GM18873 (cell line): ENCODE measurements at regions not wholly inside any gene's neighbourhood (a gene's known extent, or its start where the extent isn't known, plus 50 kb on each side); places are given as distances from the start of the nearest gene placed in this dataset.
"Not testable (repeated sequence)": the region's sequence is repeated elsewhere in the genome, so short reads cannot be mapped to it uniquely, and the experiment has no call there.

Experiments used
- ATAC-seq: cut with Tn5 transposase; IDR thresholded peaks from one replicate; pipeline ENCODE4 v1.9.1; 2021; ENCODE audit warnings: mild to moderate bottlenecking, moderate library complexity, moderate number of reproducible peaks; ENCODE audit not compliant: unreplicated experiment, low FRiP score

DNA sequence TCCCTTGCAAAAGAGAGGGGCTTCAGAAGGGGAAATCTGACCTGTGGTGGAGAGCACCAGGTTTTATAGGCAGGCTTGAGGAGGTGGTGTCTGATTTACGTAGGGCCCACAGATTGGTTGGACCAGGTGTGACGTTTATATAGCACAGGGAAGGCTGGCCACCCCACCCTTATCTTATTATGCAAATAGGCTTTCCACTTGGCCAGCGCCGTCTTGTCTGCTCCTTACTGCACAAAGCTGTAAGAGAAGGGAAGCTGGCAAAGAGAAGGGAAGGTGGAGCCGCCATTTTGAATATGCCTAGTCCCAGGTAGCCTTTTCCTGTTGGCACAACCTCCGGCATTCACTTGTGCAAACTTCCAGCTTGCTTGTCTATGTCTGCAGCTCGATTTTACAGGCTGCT lies 221.4 kb downstream of the GATA3 start:
- no peak for ATAC-seq

DNA sequence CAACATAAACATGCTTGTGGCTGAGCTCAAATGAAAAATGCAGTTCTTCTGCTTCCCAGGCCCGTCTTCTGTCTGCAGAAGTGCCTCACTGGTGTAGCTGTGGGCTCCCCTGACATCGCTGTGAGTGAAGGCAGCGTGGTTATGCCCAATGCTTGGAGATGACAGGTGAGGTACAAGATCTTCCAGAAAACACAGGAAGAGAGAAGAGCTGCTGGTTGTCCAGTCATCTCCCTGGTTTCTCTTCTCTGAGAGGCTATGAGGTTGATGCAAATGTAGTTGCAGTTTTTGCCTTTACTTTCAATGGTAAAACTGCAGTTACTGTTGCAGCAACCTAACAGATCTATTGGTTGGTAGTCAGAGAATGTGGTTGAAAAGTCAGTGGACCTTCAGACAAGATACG lies 223.6 kb downstream of the GATA3 start:
- no peak for ATAC-seq

DNA sequence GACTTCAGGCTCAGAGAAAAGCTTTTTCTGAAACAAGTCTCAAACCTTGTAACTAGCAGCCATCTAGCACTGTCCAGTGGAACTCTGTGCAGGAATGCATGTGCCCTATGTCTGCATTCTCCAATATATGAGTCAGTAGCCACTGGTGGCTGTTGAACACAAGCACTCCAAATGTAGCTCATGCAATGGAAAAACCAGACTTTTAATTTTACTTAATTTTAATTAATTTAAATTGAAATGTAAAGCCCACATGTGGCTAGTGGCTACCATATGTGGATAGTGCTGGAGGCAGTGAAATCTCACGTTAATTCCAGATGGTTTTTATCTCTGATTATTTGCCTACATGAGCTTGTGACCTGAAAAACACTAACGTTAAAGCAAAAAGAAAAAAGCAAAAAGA lies 225.1 kb downstream of the GATA3 start:
- no peak for ATAC-seq

- ATAC-seq: no peak
Observed at GRCh38 chr10:8280946-8281345, 226.5 kb downstream of the GATA3 start.

DNA sequence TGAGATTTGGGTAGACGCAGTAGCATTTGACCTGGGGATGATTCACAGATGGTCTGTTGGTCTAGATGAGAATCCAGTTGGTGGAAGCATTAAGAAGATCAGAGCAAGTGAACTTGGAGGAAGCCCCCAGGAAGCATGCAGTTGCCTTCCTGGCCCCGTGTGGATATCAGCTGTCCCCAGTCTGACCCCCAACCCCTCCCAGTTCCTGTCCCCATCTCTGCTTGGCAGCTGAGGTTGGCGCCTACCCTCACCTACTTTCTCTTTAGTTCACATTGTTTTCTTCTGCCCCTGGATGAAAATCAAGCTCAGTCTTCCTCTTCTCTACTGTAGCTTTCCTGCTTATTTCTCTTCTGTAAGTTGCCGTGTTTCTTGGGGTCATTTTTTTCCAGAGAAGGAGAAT lies 227.9 kb downstream of the GATA3 start:
- no peak for ATAC-seq

- no peak for ATAC-seq
Observed at GRCh38 chr10:8283166-8283905, 228.8 kb downstream of the GATA3 start.

GRCh38 chr10:8283986-8284385 lies 229.5 kb downstream of the GATA3 start:
- no peak for ATAC-seq

- not testable (repeated sequence) for ATAC-seq
Observed at GRCh38 chr10:8285970-8286369, 231.5 kb downstream of the GATA3 start.

DNA sequence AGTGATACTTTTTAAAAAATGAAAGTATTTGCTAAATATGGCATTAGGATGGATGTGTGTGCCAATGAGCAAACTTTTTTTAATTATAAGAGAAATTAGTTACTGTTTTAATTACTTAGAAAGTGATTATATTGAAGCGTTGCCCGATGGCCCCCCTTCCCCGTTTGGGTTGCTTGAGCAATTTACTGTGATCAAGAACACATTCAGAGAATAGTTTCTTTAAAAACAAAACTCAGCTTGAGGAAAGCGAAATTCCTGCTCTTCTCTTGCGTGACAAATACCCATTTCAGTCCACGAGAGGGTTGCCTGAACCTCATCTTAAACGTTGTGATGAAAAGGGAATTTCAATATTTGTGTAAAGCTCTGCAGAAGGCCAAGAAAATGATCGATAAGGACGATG lies 234.1 kb downstream of the GATA3 start:
- ATAC-seq: no peak

DNA sequence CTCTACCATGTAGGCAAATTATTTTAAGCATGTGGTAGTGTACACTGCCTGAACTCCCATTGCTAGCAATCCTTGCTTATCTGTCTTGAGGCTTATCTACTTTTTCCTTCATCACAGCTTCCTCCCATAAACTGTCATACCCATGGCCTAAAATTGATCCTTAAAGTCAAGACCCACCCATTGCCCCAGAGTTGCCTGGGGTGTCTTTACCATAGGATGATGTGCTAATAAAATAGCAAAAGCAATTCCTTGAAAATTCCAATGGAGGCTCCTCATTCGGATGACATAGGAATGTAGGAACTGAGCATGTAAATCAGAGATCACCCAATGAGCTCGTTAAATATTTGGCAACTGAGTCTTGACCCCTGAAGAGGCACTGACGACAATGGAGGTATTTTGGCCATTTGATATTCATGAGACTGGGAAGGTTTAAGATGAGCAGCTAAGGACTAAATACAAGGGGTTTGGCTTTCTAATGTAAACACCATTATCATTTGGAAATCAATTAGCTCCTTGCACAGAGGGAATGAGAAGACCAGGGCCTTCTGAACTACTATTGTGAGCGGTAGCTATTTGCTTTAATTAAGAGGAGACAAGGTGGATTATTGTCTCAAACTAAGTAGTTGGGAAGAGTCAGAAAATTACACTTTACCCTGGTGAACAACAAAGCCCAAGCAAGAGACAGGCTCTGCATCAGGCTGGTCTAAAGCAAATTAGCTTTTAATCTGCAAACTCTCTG lies 234.9 kb downstream of the GATA3 start:
- no peak for ATAC-seq

GRCh38 chr10:8294779-8295178 lies 240.3 kb downstream of the GATA3 start:
- no peak for ATAC-seq

- ATAC-seq: no peak
Observed at GRCh38 chr10:8295311-8295710, 240.8 kb downstream of the GATA3 start.

- ATAC-seq: no peak
Observed at GRCh38 chr10:8296090-8296733, 241.7 kb downstream of the GATA3 start.

- ATAC-seq: no peak
Observed at GRCh38 chr10:8296734-8297101, 242.2 kb downstream of the GATA3 start.

GRCh38 chr10:8297107-8297506 lies 242.6 kb downstream of the GATA3 start:
- no peak for ATAC-seq

DNA sequence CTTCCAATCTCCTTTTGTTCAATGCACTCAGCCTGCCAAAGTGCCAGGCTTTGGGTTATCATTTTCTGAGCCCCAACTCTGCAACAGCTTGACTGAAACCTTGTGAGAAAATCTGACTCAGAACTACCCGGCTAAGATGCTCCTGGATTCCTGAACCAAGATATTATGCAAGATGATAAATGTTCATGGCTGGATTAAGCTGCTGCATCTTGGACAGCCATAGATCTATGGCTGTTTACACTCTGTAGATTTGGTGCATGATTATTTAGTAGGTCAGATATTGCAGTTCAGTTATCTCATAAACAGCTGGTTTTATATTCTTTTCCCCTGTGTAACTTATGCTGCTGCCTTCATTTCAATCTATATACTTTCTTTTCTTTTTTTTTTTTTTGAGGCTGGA lies 243.5 kb downstream of the GATA3 start:
- ATAC-seq: no peak

DNA sequence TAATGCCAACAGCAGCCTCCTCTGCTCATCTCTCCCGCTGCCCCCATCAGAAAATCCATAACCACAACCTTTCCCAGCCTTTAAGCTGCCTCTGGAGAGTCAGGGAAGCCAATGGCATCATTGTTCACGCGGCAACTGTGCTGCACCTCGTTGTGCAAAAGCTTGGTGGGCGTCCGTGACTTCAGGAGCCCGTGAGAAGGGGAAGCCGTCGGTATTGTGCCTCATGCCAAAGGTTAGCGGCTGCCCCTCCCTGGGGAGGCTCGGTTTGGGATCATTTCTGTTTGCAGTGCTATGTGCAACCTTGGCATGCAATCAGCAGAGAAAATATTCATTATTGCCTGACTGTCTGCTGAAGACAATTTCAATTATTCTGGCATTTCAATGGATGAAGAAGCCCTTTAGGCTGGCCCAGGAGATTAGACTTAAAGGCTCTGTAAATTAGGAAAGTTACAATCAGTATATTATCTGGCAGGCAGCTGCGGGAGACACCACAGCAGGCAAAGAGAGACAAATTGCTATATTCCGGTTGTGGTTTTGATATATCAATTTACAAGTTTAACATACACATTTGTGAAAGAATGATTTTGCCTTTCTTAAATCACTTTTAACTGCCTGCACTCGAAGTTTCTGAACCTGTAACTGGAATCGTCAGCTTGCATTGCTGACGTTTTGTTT lies 244.5 kb downstream of the GATA3 start:
- no peak for ATAC-seq

DNA sequence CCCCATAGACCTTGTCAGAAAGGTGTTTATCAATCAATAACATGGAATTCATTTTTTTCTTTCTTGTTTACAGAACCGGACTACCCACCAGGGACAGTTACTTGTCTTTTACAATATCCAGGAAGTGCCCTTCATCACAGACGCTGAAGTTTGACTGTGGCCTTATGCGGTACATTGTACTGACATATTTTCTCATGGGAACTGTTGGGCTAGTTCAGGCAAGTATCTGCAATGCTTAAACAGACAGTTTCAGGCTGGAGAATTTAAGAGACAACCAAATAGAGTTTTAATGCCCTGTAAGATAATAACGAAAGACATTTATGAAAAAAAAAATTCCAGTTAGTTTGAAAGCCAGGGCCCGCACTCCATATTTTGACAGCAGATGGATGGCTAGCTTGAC lies 246.4 kb downstream of the GATA3 start:
- ATAC-seq: no peak

GRCh38 chr10:8301333-8301732 lies 246.8 kb downstream of the GATA3 start:
- no peak for ATAC-seq

GRCh38 chr10:8301831-8302230 lies 247.3 kb downstream of the GATA3 start:
- ATAC-seq: no peak

- ATAC-seq: no peak
Observed at GRCh38 chr10:8302565-8302964, 248.1 kb downstream of the GATA3 start.
